HCT116 (cell line): ENCODE measurements at regions not wholly inside any gene's neighbourhood (a gene's known extent, or its start where the extent isn't known, plus 50 kb on each side); places are given as distances from the start of the nearest gene placed in this dataset.

Source experiments
- ATAC-seq: fragments of 200-7000 bp; cut with Tn5 transposase; 2 replicates; pipeline ENCODE4 v1.9.1; 2020; ENCODE audit warnings: mild to moderate bottlenecking, moderate library complexity
- BruUV-seq: library from RNA; stranded (reverse); fragments of 400-500 nt; replicated peaks from 2 replicates; lab custom pipeline; 2021; lab: Mats Ljungman, UMichigan
- CTCF ChIA-PET: fragments of 300-600 bp; sonication (Branson Sonifier 250); formaldehyde crosslinking; loops from one replicate; lab custom pipeline; 2021; ENCODE audit warnings: antibody characterized with exemption; lab: Charles Lee
- POLR2A ChIA-PET: fragments of 300-600, 350-600 bp; sonication (Branson Sonifier 250); formaldehyde crosslinking; loops from one replicate; lab custom pipeline; 2021; ENCODE audit warnings: antibody characterized with exemption; lab: Charles Lee
- RAD21 ChIA-PET, 2 experiments: fragments of 300-600 bp; sonication (Branson Sonifier 250); formaldehyde crosslinking; loops; one replicate each; lab custom pipeline; 2023; ENCODE audit warnings: low total read pairs in 2 of 2; ENCODE audit not compliant: uncharacterized antibody in 2 of 2, unreplicated experiment in 2 of 2, low non-redundant PET in 1 of 2; lab: Charles Lee
- DNase-seq: peaks from one replicate; pipeline ENCODE4 v3.0.0-alpha.2; 2010; ENCODE audit warnings: low read depth, low spot score
- H2AFZ ChIP-seq: fragments of 200-600 bp; shearing (Covaris generic), sonication (generic); 2 replicates; pipeline ENCODE4 v1.6.1; 2017; ENCODE audit warnings: low read depth, mixed run types, mixed read lengths, antibody characterized with exemption, low read length; ENCODE audit not compliant: poor library complexity, severe bottlenecking
- H3K27ac ChIP-seq: 2 replicates; pipeline ENCODE4 v1.5.1; 2012; ENCODE audit warnings: low read depth, low read length
- H3K27me3 ChIP-seq: fragments of 200-600 bp; sonication (generic); 2 replicates; pipeline ENCODE4 v1.6.1; 2016; ENCODE audit warnings: mixed run types, low read length, mixed read lengths; ENCODE audit not compliant: insufficient read depth
- H3K36me3 ChIP-seq, 2 experiments: fragments of 200-500 bp in 1 of 2; fragments of 200-600 bp in 1 of 2; sonication (Bioruptor generic) in 1 of 2; sonication (generic) in 1 of 2; 2 replicates each; pipeline versions ENCODE4 v1.5.1 to v1.6.1; 2014 to 2016; ENCODE audit warnings: low read length in 2 of 2, inconsistent platforms in 1 of 2, mixed read lengths in 1 of 2, mixed run types in 1 of 2; ENCODE audit not compliant: insufficient read depth in 2 of 2, control insufficient read depth in 1 of 2
- H3K4me1 ChIP-seq, 2 experiments: fragments of 200-600 bp in 1 of 2; sonication (generic) in 1 of 2; 2 replicates each; pipeline versions ENCODE4 v1.5.1 to v1.6.1; 2012 to 2017; ENCODE audit warnings: low read length in 2 of 2, inconsistent platforms in 1 of 2, mild to moderate bottlenecking in 1 of 2, mixed read lengths in 1 of 2, mixed run types in 1 of 2, moderate library complexity in 1 of 2; ENCODE audit not compliant: insufficient read depth in 2 of 2, control insufficient read depth in 1 of 2
- H3K4me2 ChIP-seq: fragments of 200-600 bp; sonication (generic); 2 replicates; pipeline ENCODE4 v1.6.1; 2017; ENCODE audit warnings: mixed run types, low read length, mixed read lengths
- H3K4me3 ChIP-seq, 2 experiments: fragments of 200-600 bp in 1 of 2; sonication (generic) in 1 of 2; replicated peaks in 1 of 2; 2 replicates each; pipeline ENCODE4 v1.5.1; 2011 to 2016; ENCODE audit warnings: low read length in 2 of 2, control low read depth in 1 of 2, low read depth in 1 of 2, mild to moderate bottlenecking in 1 of 2, mixed read lengths in 1 of 2, mixed run types in 1 of 2
- H3K79me2 ChIP-seq: fragments of 200-600 bp; sonication (generic); 2 replicates; pipeline ENCODE4 v1.6.1; 2017; ENCODE audit warnings: mild to moderate bottlenecking, mixed run types, low read length, moderate library complexity, mixed read lengths; ENCODE audit not compliant: insufficient read depth
- H3K9ac ChIP-seq: fragments of 200-600 bp; sonication (generic); 2 replicates; pipeline ENCODE4 v1.6.1; 2016; ENCODE audit warnings: low read length, mixed read lengths
- H3K9me2 ChIP-seq: fragments of 200-600 bp; sonication (generic), shearing (Covaris generic); 2 replicates; pipeline ENCODE4 v1.6.1; 2017; ENCODE audit warnings: mixed run types, mild to moderate bottlenecking, moderate library complexity; ENCODE audit not compliant: insufficient read depth
- H3K9me3 ChIP-seq, 2 experiments: fragments of 200-500 bp in 1 of 2; fragments of 200-600 bp in 1 of 2; sonication (Bioruptor generic) in 1 of 2; sonication (generic) in 1 of 2; 2 replicates each; pipeline ENCODE4 v1.6.1; 2014 to 2017; ENCODE audit warnings: low read length in 2 of 2, mixed read lengths in 2 of 2, inconsistent platforms in 1 of 2, low read depth in 1 of 2, mild to moderate bottlenecking in 1 of 2, mixed run types in 1 of 2, moderate library complexity in 1 of 2; ENCODE audit not compliant: control insufficient read depth in 1 of 2, insufficient read depth in 1 of 2
- H4K20me1 ChIP-seq: fragments of 200-600 bp; sonication (generic), shearing (Covaris generic); 2 replicates; pipeline ENCODE4 v1.6.1; 2017; ENCODE audit warnings: mixed run types, mild to moderate bottlenecking, moderate library complexity; ENCODE audit not compliant: insufficient read depth
- CBX3 ChIP-seq: IDR thresholded peaks from 2 replicates; pipeline ENCODE4 v1.6.1; 2012; ENCODE audit warnings: low read depth
- CEBPB ChIP-seq: IDR thresholded peaks from 2 replicates; pipeline ENCODE4 v1.6.1; 2012; ENCODE audit warnings: low read depth
- ELF1 ChIP-seq: IDR thresholded peaks from 2 replicates; pipeline ENCODE4 v1.6.1; 2012; ENCODE audit warnings: low read depth, borderline replicate concordance
- JUND ChIP-seq: IDR thresholded peaks from 2 replicates; pipeline ENCODE4 v1.6.1; 2012
- POLR2AphosphoS5 ChIP-seq: IDR thresholded peaks from 2 replicates; pipeline ENCODE4 v1.6.1; 2011; ENCODE audit warnings: mild to moderate bottlenecking, low read depth, low read length, moderate library complexity
- SP1 ChIP-seq: IDR thresholded peaks from 2 replicates; pipeline ENCODE4 v1.6.1; 2012; ENCODE audit warnings: low read depth
- TCF7L2 ChIP-seq: IDR thresholded peaks from 2 replicates; pipeline ENCODE4 v1.7.0; 2011; ENCODE audit warnings: borderline replicate concordance, inconsistent platforms; ENCODE audit not compliant: insufficient read depth, insufficient read length; ENCODE audit errors: extremely low read depth
- YY1 ChIP-seq: IDR thresholded peaks from 2 replicates; pipeline ENCODE4 v1.6.1; 2011; ENCODE audit warnings: low read length, low read depth, moderate library complexity, mild to moderate bottlenecking; ENCODE audit not compliant: insufficient replicate concordance; ENCODE audit errors: extremely low read depth
- ZFX ChIP-seq: fragments of 450-650 bp; IDR thresholded peaks from 2 replicates; pipeline ENCODE4 v1.6.1; 2017
- ZNF274 ChIP-seq: fragments of 200-500 bp; sonication (Bioruptor generic); IDR thresholded peaks from 2 replicates; pipeline ENCODE4 v1.6.1; 2014; ENCODE audit warnings: mild to moderate bottlenecking, low read depth, low read length, inconsistent platforms
- intact Hi-C: fragments of 100-400 bp; cut with micrococcal nuclease; formaldehyde crosslinking; loops from 2 replicates; pipeline ENCODE4 v1.10.0; 2022
- TF ChIP-seq, protein P1 (sequence below): IDR thresholded peaks from 2 replicates; pipeline ENCODE4 v1.6.1; 2012
- TF ChIP-seq, protein P2 (sequence below): IDR thresholded peaks from 2 replicates; pipeline ENCODE4 v1.6.1; 2012; ENCODE audit warnings: low read depth

DNA sequence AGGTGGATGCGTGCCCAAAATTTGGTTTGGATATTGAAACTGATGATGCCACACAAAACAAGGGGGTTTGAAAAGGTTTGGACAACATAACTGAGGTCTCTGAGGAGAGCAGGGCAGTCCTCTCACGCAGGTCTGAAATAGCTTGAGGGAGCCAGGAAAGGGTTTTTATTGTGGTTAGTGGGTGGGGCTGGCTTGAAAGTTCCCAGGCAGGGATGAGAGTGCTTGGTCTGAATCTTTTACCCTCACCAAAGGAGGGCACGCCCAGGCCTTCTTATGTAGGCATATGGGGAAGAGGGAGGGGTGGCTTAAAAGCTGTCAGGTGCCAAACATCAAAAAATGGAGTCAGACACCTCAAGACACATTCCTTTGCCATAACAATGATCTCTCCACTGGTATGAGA is 493.1 kb upstream of the CCDC196 start:
- ChIA-PET CTCF (no interaction called here), POLR2A (no interaction called here), RAD21 (no interaction called here)
- H3K27ac ChIP-seq: no peak overlapping the region
- TF ChIP-seq TCF7L2 (no peak), JUND (no peak), ZNF274 (no peak), ZFX (no peak), SP1 (no peak), ELF1 (no peak), POLR2AphosphoS5 (no peak), YY1 (no peak), CEBPB (no peak), CBX3 (no peak)
- TF ChIP-seq, protein P1, sequence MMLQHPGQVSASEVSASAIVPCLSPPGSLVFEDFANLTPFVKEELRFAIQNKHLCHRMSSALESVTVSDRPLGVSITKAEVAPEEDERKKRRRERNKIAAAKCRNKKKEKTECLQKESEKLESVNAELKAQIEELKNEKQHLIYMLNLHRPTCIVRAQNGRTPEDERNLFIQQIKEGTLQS: no peak
- TF ChIP-seq, protein P2, sequence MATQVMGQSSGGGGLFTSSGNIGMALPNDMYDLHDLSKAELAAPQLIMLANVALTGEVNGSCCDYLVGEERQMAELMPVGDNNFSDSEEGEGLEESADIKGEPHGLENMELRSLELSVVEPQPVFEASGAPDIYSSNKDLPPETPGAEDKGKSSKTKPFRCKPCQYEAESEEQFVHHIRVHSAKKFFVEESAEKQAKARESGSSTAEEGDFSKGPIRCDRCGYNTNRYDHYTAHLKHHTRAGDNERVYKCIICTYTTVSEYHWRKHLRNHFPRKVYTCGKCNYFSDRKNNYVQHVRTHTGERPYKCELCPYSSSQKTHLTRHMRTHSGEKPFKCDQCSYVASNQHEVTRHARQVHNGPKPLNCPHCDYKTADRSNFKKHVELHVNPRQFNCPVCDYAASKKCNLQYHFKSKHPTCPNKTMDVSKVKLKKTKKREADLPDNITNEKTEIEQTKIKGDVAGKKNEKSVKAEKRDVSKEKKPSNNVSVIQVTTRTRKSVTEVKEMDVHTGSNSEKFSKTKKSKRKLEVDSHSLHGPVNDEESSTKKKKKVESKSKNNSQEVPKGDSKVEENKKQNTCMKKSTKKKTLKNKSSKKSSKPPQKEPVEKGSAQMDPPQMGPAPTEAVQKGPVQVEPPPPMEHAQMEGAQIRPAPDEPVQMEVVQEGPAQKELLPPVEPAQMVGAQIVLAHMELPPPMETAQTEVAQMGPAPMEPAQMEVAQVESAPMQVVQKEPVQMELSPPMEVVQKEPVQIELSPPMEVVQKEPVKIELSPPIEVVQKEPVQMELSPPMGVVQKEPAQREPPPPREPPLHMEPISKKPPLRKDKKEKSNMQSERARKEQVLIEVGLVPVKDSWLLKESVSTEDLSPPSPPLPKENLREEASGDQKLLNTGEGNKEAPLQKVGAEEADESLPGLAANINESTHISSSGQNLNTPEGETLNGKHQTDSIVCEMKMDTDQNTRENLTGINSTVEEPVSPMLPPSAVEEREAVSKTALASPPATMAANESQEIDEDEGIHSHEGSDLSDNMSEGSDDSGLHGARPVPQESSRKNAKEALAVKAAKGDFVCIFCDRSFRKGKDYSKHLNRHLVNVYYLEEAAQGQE: no peak
- H3K4me1 ChIP-seq: no peaks in the 10 kb centered on the region
- 0 out of 4 replicates have a peak, but pooled peaks cover 0 to 2% of the 10 kb centered on the region in 2 experiments for H3K9me3 ChIP-seq
- no peaks in the 10 kb centered on the region for H3K27me3 ChIP-seq
- ATAC-seq (no peak), DNase-seq (no peak)
- no peaks in the 10 kb centered on the region for H3K36me3 ChIP-seq
- no peak overlapping the region for H3K9ac ChIP-seq
- no peak overlapping the region for H3K4me3 ChIP-seq
- no peaks in the 10 kb centered on the region for H4K20me1 ChIP-seq
- intact Hi-C loops: no loop called here
- no peak overlapping the region for H2AFZ ChIP-seq
- BruUV-seq: no TSS peak
- no peaks in the 10 kb centered on the region for H3K79me2 ChIP-seq
- no peaks in the 10 kb centered on the region for H3K9me2 ChIP-seq
- H3K4me2 ChIP-seq: no peak overlapping the region
